ENCODE measurements at regions not wholly inside any gene's neighbourhood (a gene's known extent, or its start where the extent isn't known, plus 50 kb on each side); places are given as distances from the start of the nearest gene placed in this dataset.

- TF ChIP-seq CTCF (IDR thresholded peaks at IDR 0.05 in 2 of 3, conservative IDR thresholded peaks at IDR 0.05 in 1 of 3; ENCODE audit: control insufficient read depth in 2 of 3, extremely low read depth in 1 of 3, insufficient read depth in 1 of 3, low read depth in 3 of 3, low read length in 3 of 3) (no peak), SUZ12 (IDR thresholded peaks at IDR 0.05; ENCODE audit: unreplicated experiment) (no peak), HCFC1 (IDR thresholded peaks at IDR 0.05; ENCODE audit: low read length) (no peak), SIX5 (IDR thresholded peaks at IDR 0.05; ENCODE audit: low read depth, low read length, severe bottlenecking) (no peak), FOXM1 (IDR thresholded peaks at IDR 0.05; ENCODE audit: low read depth, low read length) (no peak), FOS (IDR thresholded peaks at IDR 0.05; ENCODE audit: borderline replicate concordance, extremely low read depth, insufficient read length) (no peak), NR2C2 (IDR thresholded peaks at IDR 0.05; ENCODE audit: borderline replicate concordance, control insufficient read depth, insufficient read length, low read depth) (no peak), POLR2AphosphoS5 (IDR thresholded peaks at IDR 0.05; ENCODE audit: low read length) (no peak)
These were observed 141.6 kb upstream of the NBPF11 start for GRCh38 chr1:148293651-148294050.
